ENCODE measurements at regions not wholly inside any gene's neighbourhood (a gene's known extent, or its start where the extent isn't known, plus 50 kb on each side); places are given as distances from the start of the nearest gene placed in this dataset.
A peak's percentile ranks its signal among the peaks of the same experiment; 100 is the strongest.

GRCh38 chr17:77429369-77429968 is 288.7 kb downstream of the SEC14L1 start:
- Mint-ChIP-seq H3K4me3 (no peak overlapping the region), H3K27me3 (no peaks in the 10 kb centered on the region), H3K36me3 (peaks cover 4% of the 10 kb centered on the region), H3K4me1 (peaks cover 66% of the 10 kb centered on the region), H3K9me3 (no peaks in the 10 kb centered on the region), H3K27ac (peak overlapping the region; percentile 71)
- POLR2A ChIA-PET, result interaction anchor here (0.6 to 1.8 kb wide), 16 partner anchors 8 to 236 kb away, joined by 3 to 9 read pairs (median 4); no protein-coding TSS in a partner anchor
- ATAC-seq (ENCODE audit: low read depth), result no peak
- DNase-seq, result no peak

- H3K4me3 Mint-ChIP-seq, result no peak overlapping the region
- peak; percentile 82 for DNase-seq
- no peaks in the 10 kb centered on the region for H3K9me3 Mint-ChIP-seq
- POLR2A ChIA-PET, result interaction anchor here (0.6 to 1.8 kb wide), 15 partner anchors 9 to 235 kb away, joined by 3 to 9 read pairs (median 4); no protein-coding TSS in a partner anchor
- H3K36me3 Mint-ChIP-seq, result peaks cover 10% of the 10 kb centered on the region
- no peak for ATAC-seq (ENCODE audit: low read depth)
- H3K4me1 Mint-ChIP-seq, result peaks cover 69% of the 10 kb centered on the region
- no peaks in the 10 kb centered on the region for H3K27me3 Mint-ChIP-seq
- H3K27ac Mint-ChIP-seq, result peak overlapping the region; percentile 42
These were observed 289.4 kb downstream of the SEC14L1 start for GRCh38 chr17:77429969-77430752.

- peaks cover 18% of the 10 kb centered on the region for H3K36me3 Mint-ChIP-seq
These were observed 291.4 kb downstream of the SEC14L1 start for GRCh38 chr17:77432034-77432661.

GRCh38 chr17:77432742-77433141 is 292.0 kb downstream of the SEC14L1 start:
- peak overlapping the region; percentile 93 for H3K27ac Mint-ChIP-seq
- POLR2A ChIA-PET, result interaction anchor here (0.5 to 14.3 kb wide), 16 partner anchors 8 to 698 kb away, joined by 3 to 241 read pairs (median 6); partner anchors contain the start of genes TMC8 and TNRC6C
- H3K27me3 Mint-ChIP-seq, result no peaks in the 10 kb centered on the region
- no peaks in the 10 kb centered on the region for H3K9me3 Mint-ChIP-seq
- peak; percentile 63 for DNase-seq
- peaks cover 71% of the 10 kb centered on the region for H3K4me1 Mint-ChIP-seq
- peak overlapping the region; percentile 93 for H3K4me3 Mint-ChIP-seq
- peak; percentile 27 for ATAC-seq (ENCODE audit: low read depth)
- peaks cover 19% of the 10 kb centered on the region for H3K36me3 Mint-ChIP-seq

More at GRCh38 chr17:77432034-77432661, 291.4 kb downstream of the SEC14L1 start:
- POLR2A ChIA-PET, result interaction anchor here (0.5 to 14.3 kb wide), 17 partner anchors 9 to 1471 kb away, joined by 3 to 241 read pairs (median 5); partner anchors contain the start of gene TNRC6C
- Mint-ChIP-seq H3K27ac (peak overlapping the region; percentile 93), H3K4me1 (peaks cover 68% of the 10 kb centered on the region), H3K9me3 (no peaks in the 10 kb centered on the region), H3K4me3 (peak overlapping the region; percentile 93), H3K27me3 (no peaks in the 10 kb centered on the region)
- DNase-seq (peak; percentile 39), ATAC-seq (ENCODE audit: low read depth) (no peak)

GRCh38 chr17:77433385-77434135 is 292.8 kb downstream of the SEC14L1 start:
- ATAC-seq (ENCODE audit: low read depth) (peak; percentile 49), DNase-seq (peak; percentile 42)
- no peaks in the 10 kb centered on the region for H3K27me3 Mint-ChIP-seq
- no peaks in the 10 kb centered on the region for H3K9me3 Mint-ChIP-seq
- peaks cover 21% of the 10 kb centered on the region for H3K36me3 Mint-ChIP-seq
- H3K27ac Mint-ChIP-seq, result peak overlapping the region; percentile 93
- peak overlapping the region; percentile 93 for H3K4me3 Mint-ChIP-seq
- peaks cover 69% of the 10 kb centered on the region for H3K4me1 Mint-ChIP-seq
- POLR2A ChIA-PET, result interaction anchor here (0.8 to 14.3 kb wide), 15 partner anchors 7 to 697 kb away, joined by 3 to 241 read pairs (median 6); partner anchors contain the start of gene TMC8

- Mint-ChIP-seq H3K27me3 (no peaks in the 10 kb centered on the region), H3K36me3 (peaks cover 22% of the 10 kb centered on the region), H3K4me1 (peaks cover 71% of the 10 kb centered on the region), H3K27ac (peak overlapping the region; percentile 93), H3K4me3 (peak overlapping the region; percentile 93), H3K9me3 (no peaks in the 10 kb centered on the region)
- ATAC-seq (ENCODE audit: low read depth) (no peak), DNase-seq (peak; percentile 61)
- POLR2A ChIA-PET, result interaction anchor here (0.8 to 14.3 kb wide), 10 partner anchors 10 to 91 kb away, joined by 3 to 241 read pairs (median 13); no protein-coding TSS in a partner anchor
These were observed 293.7 kb downstream of the SEC14L1 start for GRCh38 chr17:77434136-77435114.

- peaks cover 23% of the 10 kb centered on the region for H3K36me3 Mint-ChIP-seq
- H3K9me3 Mint-ChIP-seq, result no peaks in the 10 kb centered on the region
- peak; percentile 54 for DNase-seq
- H3K27me3 Mint-ChIP-seq, result no peaks in the 10 kb centered on the region
- POLR2A ChIA-PET, result interaction anchor here (0.9 to 14.3 kb wide), 14 partner anchors 8 to 61 kb away, joined by 4 to 241 read pairs (median 6); no protein-coding TSS in a partner anchor
- peaks cover 71% of the 10 kb centered on the region for H3K4me1 Mint-ChIP-seq
- H3K27ac Mint-ChIP-seq, result peak overlapping the region; percentile 93
- peak; percentile 48 for ATAC-seq (ENCODE audit: low read depth)
- H3K4me3 Mint-ChIP-seq, result peak overlapping the region; percentile 93
These were observed 294.7 kb downstream of the SEC14L1 start for GRCh38 chr17:77435272-77436057.

- peak overlapping the region; percentile 93 for H3K4me3 Mint-ChIP-seq
- peak overlapping the region; percentile 93 for H3K27ac Mint-ChIP-seq
- POLR2A ChIA-PET, result interaction anchor here (0.9 to 14.3 kb wide), 11 partner anchors 8 to 62 kb away, joined by 4 to 241 read pairs (median 5); no protein-coding TSS in a partner anchor
- no peaks in the 10 kb centered on the region for H3K9me3 Mint-ChIP-seq
- no peaks in the 10 kb centered on the region for H3K27me3 Mint-ChIP-seq
- ATAC-seq (ENCODE audit: low read depth), result no peak
- peaks cover 71% of the 10 kb centered on the region for H3K4me1 Mint-ChIP-seq
- H3K36me3 Mint-ChIP-seq, result peaks cover 23% of the 10 kb centered on the region
- no peak for DNase-seq
These were observed 295.3 kb downstream of the SEC14L1 start for GRCh38 chr17:77436058-77436442.

- H3K27ac Mint-ChIP-seq, result peak overlapping the region; percentile 93
- H3K27me3 Mint-ChIP-seq, result no peaks in the 10 kb centered on the region
- no peaks in the 10 kb centered on the region for H3K9me3 Mint-ChIP-seq
- peak; percentile 48 for DNase-seq
- H3K36me3 Mint-ChIP-seq, result peaks cover 23% of the 10 kb centered on the region
- POLR2A ChIA-PET, result interaction anchor here (0.9 to 14.3 kb wide), 12 partner anchors 8 to 62 kb away, joined by 3 to 241 read pairs (median 5); no protein-coding TSS in a partner anchor
- H3K4me3 Mint-ChIP-seq, result peak overlapping the region; percentile 93
- H3K4me1 Mint-ChIP-seq, result peaks cover 71% of the 10 kb centered on the region
- no peak for ATAC-seq (ENCODE audit: low read depth)
These were observed 295.7 kb downstream of the SEC14L1 start for GRCh38 chr17:77436481-77436880.

- H3K36me3 Mint-ChIP-seq, result peaks cover 23% of the 10 kb centered on the region
- no peaks in the 10 kb centered on the region for H3K9me3 Mint-ChIP-seq
- DNase-seq (no peak), ATAC-seq (ENCODE audit: low read depth) (no peak)
- H3K27me3 Mint-ChIP-seq, result no peaks in the 10 kb centered on the region
- H3K4me1 Mint-ChIP-seq, result peaks cover 72% of the 10 kb centered on the region
- H3K4me3 Mint-ChIP-seq, result peak overlapping the region; percentile 93
- POLR2A ChIA-PET, result interaction anchor here (1.1 to 14.3 kb wide), 7 partner anchors 14 to 63 kb away, joined by 3 to 241 read pairs (median 5); no protein-coding TSS in a partner anchor
- peak overlapping the region; percentile 93 for H3K27ac Mint-ChIP-seq
These were observed 296.2 kb downstream of the SEC14L1 start for GRCh38 chr17:77437017-77437416.

GRCh38 chr17:77437747-77438146 is 297.0 kb downstream of the SEC14L1 start:
- H3K4me1 Mint-ChIP-seq, result peaks cover 71% of the 10 kb centered on the region
- ATAC-seq (ENCODE audit: low read depth), result no peak
- no peaks in the 10 kb centered on the region for H3K9me3 Mint-ChIP-seq
- no peak for DNase-seq
- POLR2A ChIA-PET, result interaction anchor here (1.1 to 14.3 kb wide), 3 partner anchors 13 to 61 kb away, joined by 3 to 241 read pairs (median 5); no protein-coding TSS in a partner anchor
- H3K36me3 Mint-ChIP-seq, result peaks cover 25% of the 10 kb centered on the region
- no peaks in the 10 kb centered on the region for H3K27me3 Mint-ChIP-seq
- peak overlapping the region; percentile 56 for H3K4me3 Mint-ChIP-seq
- peak overlapping the region; percentile 93 for H3K27ac Mint-ChIP-seq

Data from activated naive CD8-positive, alpha-beta T cell treated with anti-CD3 and anti-CD28 coated beads, Interleukin-2, amount 10 ng/mL, durations not matched to agents 7 days and 5 days (primary cell).